22Rv1 (cell line): ENCODE measurements at regions not wholly inside any gene's neighbourhood (a gene's known extent, or its start where the extent isn't known, plus 50 kb on each side); places are given as distances from the start of the nearest gene placed in this dataset.

Source experiments
- ZFX ChIP-seq: fragments of 450-650 bp; IDR thresholded peaks from 2 replicates; pipeline ENCODE4 v1.6.1; 2017; ENCODE audit warnings: antibody characterized with exemption, borderline replicate concordance
- TF ChIP-seq, protein P1 (sequence below): fragments of 450-650 bp; IDR thresholded peaks from 2 replicates; pipeline ENCODE4 v1.5.1; 2017; ENCODE audit warnings: mild to moderate bottlenecking

DNA sequence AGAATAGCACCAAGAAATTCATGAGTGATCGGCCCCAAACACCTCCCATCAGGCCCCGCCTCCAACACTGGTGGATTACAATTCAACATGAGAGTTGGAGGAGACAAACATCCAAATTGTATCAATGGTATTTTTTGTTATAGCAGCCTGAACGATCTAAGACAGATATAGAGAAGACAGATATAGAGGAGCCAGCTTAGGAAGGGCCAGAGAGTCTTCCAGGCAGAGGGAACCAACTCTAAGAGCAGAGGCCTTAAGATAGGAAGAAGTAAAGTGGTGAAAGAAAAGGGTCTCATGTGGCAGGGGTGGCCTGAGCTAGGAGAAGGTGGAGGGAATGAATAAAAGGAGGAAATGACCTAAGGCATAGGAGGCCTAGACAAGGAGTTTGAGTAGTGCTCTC lies 158.8 kb upstream of the TBL1XR1 start:
- TF ChIP-seq, protein P1, sequence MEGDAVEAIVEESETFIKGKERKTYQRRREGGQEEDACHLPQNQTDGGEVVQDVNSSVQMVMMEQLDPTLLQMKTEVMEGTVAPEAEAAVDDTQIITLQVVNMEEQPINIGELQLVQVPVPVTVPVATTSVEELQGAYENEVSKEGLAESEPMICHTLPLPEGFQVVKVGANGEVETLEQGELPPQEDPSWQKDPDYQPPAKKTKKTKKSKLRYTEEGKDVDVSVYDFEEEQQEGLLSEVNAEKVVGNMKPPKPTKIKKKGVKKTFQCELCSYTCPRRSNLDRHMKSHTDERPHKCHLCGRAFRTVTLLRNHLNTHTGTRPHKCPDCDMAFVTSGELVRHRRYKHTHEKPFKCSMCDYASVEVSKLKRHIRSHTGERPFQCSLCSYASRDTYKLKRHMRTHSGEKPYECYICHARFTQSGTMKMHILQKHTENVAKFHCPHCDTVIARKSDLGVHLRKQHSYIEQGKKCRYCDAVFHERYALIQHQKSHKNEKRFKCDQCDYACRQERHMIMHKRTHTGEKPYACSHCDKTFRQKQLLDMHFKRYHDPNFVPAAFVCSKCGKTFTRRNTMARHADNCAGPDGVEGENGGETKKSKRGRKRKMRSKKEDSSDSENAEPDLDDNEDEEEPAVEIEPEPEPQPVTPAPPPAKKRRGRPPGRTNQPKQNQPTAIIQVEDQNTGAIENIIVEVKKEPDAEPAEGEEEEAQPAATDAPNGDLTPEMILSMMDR, result no peak
- no peak for TF ChIP-seq ZFX
